GM19240 (cell line): ENCODE measurements at regions not wholly inside any gene's neighbourhood (a gene's known extent, or its start where the extent isn't known, plus 50 kb on each side); places are given as distances from the start of the nearest gene placed in this dataset.
"Not testable (repeated sequence)": the region's sequence is repeated elsewhere in the genome, so short reads cannot be mapped to it uniquely, and the experiment has no call there.

Source experiments
- DNase-seq: peaks from one replicate; pipeline ENCODE4 v3.0.0; 2011; ENCODE audit warnings: low spot score; ENCODE audit not compliant: insufficient read length

GRCh38 chr13:76663592-76664335 is 222.4 kb downstream of the KCTD12 start:
- no peak for DNase-seq

DNA sequence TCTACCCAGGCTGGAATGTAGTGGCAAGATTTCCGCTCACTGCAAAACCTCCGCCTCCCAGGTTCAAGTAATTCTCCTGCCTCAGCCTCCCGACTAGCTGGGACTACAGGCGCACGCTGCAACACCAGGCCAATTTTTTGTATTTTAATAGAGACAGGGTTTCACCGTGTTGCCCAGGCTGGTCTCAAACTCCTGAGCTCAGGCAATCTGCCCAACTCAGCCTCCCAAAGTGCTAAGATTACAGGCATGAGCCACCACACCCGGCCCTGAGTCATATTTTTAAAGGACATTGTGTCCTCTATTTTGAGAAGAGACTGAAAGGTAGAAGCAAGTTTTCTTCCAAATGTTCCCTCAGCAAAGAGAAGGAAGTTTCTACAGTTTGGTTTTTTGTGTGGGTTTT is 227.1 kb downstream of the KCTD12 start:
- DNase-seq = not testable (repeated sequence)

DNA sequence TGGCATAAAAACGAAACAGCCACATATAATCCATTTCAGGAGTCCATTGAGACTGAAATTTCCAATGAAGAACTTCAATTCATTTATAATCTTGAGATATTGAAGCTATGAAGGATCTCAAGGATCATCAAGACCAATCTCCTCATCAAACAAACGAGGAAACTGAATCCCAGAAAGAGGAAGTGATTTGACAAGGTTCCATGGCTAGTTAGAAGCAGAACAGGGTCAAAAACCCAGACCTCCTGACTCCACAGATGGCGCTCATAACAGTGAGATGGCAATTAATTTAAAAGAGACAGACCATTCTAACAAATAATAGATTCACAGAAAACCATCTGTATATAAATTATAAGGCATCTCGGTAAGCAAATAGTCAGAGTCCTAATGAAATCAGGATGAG is 229.7 kb downstream of the KCTD12 start:
- DNase-seq = no peak

- DNase-seq = no peak
These were observed 230.1 kb downstream of the KCTD12 start for GRCh38 chr13:76656056-76656455.

DNA sequence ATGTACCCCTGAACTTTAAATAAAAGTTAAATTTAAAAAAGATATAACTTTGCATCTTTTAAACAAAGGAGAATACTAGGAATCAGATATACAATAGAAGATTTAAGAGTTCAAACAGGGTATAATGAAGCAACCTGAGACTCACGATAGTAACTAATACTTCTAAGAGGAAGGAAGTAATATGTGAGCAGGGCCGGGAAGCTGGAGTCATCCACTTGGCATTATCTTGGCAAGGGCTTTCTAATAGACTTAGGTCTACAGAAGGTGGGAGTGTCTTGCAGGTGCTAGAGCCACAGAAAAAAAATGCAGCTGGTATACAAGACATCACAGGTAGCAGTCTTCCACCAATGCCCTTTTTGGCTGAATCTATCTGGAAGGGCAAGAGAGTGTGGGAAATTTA is 231.9 kb downstream of the KCTD12 start:
- DNase-seq = no peak

- no peak for DNase-seq
These were observed 234.9 kb downstream of the KCTD12 start for GRCh38 chr13:76651286-76651685.

DNA sequence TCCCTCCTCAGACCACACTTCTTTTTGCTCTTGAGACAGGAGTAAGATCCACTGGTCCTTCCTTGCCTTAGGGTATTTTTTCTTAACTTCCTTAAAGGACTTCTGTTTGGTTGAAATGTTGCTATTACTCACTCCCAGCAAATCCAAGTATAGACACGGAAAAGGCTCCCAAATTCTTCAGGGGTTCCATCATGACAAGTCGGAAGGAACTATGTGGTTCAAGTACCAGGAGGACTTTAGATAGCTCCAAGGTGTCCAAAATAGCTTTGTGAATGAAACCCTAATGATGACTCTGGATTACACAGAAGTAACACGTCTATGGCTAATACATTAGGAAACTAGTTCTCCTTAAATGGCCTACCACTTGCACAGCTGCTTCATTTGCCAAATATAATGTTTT is 238.7 kb downstream of the KCTD12 start:
- DNase-seq = no peak

DNA sequence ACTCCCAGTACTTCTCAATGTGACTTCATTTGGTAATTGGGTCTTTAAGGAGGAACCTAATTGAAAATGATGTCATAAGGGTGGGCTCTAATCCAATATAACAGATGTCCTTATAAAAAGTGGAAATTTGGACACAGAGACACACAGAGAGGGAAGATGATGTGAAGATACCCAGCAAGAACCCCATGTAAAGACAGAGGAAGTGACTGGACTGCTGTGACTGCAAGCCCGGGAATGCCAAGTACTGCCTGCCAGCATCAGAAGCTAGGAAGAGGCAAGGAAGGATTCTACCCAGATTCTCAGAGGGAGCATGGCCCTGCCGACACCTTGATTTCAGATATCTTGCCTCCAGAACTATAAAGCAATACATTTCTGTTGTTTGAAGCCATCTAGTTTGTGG is 239.3 kb downstream of the KCTD12 start:
- no peak for DNase-seq

GRCh38 chr13:76645632-76646031 is 240.6 kb downstream of the KCTD12 start:
- DNase-seq = no peak

GRCh38 chr13:76644906-76645305 is 241.3 kb downstream of the KCTD12 start:
- DNase-seq = no peak

GRCh38 chr13:76643596-76643995 is 242.6 kb downstream of the KCTD12 start:
- DNase-seq = no peak

GRCh38 chr13:76641056-76641455 is 245.1 kb downstream of the KCTD12 start:
- no peak for DNase-seq

DNA sequence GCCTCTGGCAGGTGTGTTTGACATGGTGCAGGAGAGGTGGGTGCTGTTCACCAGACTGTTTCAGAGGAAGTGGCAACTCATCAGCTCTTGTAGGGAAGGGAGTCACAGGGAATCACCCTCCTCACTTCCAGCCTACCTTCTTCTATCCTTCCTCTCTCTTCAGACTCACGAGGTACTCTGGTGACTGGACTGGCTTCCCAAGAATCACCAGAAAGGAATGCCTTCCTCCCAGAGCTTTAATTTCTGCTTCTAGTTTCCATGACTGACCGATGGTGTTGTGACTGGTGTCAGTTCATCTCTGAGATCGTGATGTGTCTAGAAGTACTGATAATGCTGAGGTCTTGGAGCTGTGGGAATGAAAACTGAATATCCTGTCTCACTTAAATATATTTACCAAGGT is 247.3 kb downstream of the KCTD12 start:
- DNase-seq = no peak

- no peak for DNase-seq
These were observed 248.0 kb downstream of the KCTD12 start for GRCh38 chr13:76638181-76638580.

GRCh38 chr13:76637641-76638141 is 248.5 kb downstream of the KCTD12 start:
- no peak for DNase-seq

DNA sequence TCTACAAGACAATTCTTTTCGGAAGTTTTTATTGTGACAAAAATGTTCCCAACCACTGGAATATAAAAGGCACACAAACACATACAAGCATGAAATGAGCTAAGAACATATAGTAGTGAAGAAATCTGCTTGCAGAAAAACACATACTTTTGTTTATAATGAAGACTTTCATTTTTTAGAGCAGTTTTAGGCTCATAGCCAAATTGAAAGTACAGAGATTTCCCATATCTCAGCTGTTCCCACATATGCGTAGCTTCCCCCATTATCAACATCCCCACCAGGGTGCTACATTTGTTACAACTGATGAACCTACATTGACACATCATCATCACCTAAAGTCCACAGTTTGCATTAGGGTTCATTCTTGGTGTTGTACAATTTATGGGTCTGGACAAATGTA is 249.4 kb downstream of the KCTD12 start:
- DNase-seq = no peak

GRCh38 chr13:76635232-76636230 is 250.7 kb downstream of the KCTD12 start:
- no peak for DNase-seq

DNA sequence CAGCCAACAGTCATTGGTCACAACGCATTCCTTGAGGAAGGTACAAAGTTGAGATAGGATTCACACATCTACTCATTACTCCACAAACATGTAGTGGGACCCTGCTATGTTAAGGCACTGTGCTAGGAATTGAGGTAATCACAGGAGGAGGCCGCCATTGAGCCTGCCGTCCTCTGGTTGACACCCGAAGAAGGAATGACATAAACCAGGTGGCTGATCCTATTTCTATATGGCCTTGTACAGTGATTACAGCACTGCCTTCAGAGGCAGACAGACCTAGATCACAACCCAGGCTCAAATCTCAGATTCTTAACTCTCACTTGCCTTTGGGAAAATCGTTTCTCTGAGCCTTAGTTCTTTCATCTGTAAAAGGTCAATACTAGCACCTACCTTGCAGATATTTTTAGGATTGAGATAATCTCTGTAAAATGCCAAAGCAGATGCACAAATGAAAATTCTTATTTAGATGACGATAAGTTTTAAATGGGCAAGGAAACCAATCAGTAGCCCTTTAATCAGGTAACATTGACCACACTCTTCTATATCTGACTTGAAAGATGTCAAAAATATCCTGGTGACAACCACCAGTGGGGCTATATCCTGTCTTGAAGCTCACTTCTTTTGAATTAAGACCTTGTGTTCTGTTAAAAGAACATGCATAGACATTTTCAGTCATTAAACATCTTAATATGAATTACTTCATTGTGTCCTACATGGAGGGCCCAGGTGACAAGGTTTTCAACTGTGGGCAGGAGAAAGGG is 251.6 kb downstream of the KCTD12 start:
- no peak for DNase-seq

DNA sequence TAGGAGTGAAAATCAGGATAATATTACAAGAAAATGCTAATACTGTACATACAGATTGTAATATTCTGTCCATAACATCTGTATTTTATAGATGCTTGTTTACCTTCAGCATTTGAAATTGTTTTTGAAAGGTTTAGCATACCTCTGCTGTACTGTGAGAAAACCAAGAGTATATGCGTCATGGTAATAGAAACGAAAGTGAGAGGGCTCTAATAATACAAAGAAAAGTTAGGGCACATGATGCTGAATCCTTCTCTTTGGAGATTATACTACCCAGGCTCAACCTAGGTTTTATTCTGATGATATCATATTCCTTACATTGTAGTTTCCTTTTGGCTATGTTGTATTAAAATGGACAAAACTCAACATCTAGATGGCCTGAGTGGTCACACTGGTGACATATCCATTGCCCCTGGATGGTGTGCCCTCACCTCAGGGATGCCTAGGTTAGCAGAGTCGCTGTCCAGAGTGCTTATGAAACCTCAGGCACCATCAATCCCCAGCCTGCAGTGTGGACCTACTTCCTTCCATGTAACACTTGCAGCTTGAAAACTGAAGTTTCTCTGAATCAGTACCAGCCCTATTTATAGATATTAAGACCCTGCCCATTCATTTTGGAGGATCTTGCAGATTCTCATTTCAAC is 253.7 kb downstream of the KCTD12 start:
- no peak for DNase-seq

- no peak for DNase-seq
These were observed 255.5 kb downstream of the KCTD12 start for GRCh38 chr13:76630629-76631230.
